ENCODE measurements at regions not wholly inside any gene's neighbourhood (a gene's known extent, or its start where the extent isn't known, plus 50 kb on each side); places are given as distances from the start of the nearest gene placed in this dataset.

DNA sequence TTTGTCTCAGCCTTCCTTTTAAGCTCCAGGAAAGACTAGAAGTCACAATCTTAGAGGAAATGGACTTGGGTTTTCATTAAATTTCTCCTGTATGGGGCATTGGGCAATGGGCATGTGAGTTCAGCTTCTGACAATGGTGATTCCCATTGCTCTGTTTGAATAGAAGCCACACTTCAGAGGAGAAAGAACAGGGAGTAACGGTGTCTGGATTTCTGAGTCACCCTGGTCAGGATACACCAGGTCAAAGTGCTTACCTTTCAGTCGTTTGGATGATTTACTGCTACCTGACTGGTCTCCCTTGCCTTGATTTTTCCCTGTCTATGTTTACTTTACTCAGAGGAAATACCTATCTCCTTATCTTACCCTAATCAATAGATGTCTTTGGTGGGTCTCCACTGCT, 111.7 kb upstream of the VEPH1 start:
- TF ChIP-seq ZNF274 (IDR thresholded peaks at IDR 0.05; ENCODE audit: low read depth, low read length), result no peak
- no peak for TF ChIP-seq YY1 (IDR thresholded peaks at IDR 0.05; ENCODE audit: insufficient read depth, insufficient read length)
- no peak for TF ChIP-seq SUZ12 (IDR thresholded peaks at IDR 0.05; ENCODE audit: extremely low read depth, insufficient read depth, insufficient read length)

Data from NT2/D1 (cell line).